SK-N-SH treated with all-trans-retinoic acid at 6 μM for 48 hours (cell line): ENCODE measurements at regions not wholly inside any gene's neighbourhood (a gene's known extent, or its start where the extent isn't known, plus 50 kb on each side); places are given as distances from the start of the nearest gene placed in this dataset.

Experiments used
- ATAC-seq: fragments of 200-7000 bp; cut with Tn5 transposase; 3 replicates; pipeline ENCODE4 v1.9.1; 2020; ENCODE audit warnings: mild to moderate bottlenecking, moderate library complexity
- ARNTL ChIP-seq: fragments of 450-650 bp; formaldehyde crosslinking; IDR thresholded peaks from 2 replicates; pipeline ENCODE4 v1.5.0; 2020; ENCODE audit warnings: low read depth, mild to moderate bottlenecking, moderate library complexity, borderline replicate concordance
- BACH2 ChIP-seq: fragments of 250-450 bp; sonication (Bioruptor Pico); IDR thresholded peaks from 2 replicates; pipeline ENCODE4 v1.9.0; 2021; ENCODE audit warnings: mild to moderate bottlenecking, borderline replicate concordance
- CREB5 ChIP-seq: fragments of 250-450 bp; sonication (Bioruptor Pico); IDR thresholded peaks from 2 replicates; pipeline ENCODE4 v1.5.1; 2020; ENCODE audit warnings: low read depth, mild to moderate bottlenecking, moderate library complexity
- CSDC2 ChIP-seq: fragments of 250-450 bp; sonication (Bioruptor Pico); IDR thresholded peaks from 2 replicates; pipeline ENCODE4 v1.5.0; 2020; ENCODE audit warnings: mild to moderate bottlenecking, moderate library complexity
- CSRNP3 ChIP-seq: fragments of 250-450 bp; sonication (Bioruptor Pico); IDR thresholded peaks from 2 replicates; pipeline ENCODE4 v1.5.1; 2021; ENCODE audit warnings: mild to moderate bottlenecking, moderate library complexity
- GLIS3 ChIP-seq: fragments of 250-450 bp; sonication (Bioruptor Pico); IDR thresholded peaks from 2 replicates; pipeline ENCODE4 v1.5.0; 2020; ENCODE audit warnings: mild to moderate bottlenecking, moderate library complexity
- ISL1 ChIP-seq: fragments of 250-450 bp; sonication (Bioruptor Pico); IDR thresholded peaks from 2 replicates; pipeline ENCODE4 v2.1.2; 2022; ENCODE audit warnings: mild to moderate bottlenecking, moderate library complexity
- OSR1 ChIP-seq: fragments of 250-450 bp; sonication (Bioruptor Pico); IDR thresholded peaks from 2 replicates; pipeline ENCODE4 v1.8.0; 2022; ENCODE audit warnings: moderate library complexity, mild to moderate bottlenecking, inconsistent platforms
- PATZ1 ChIP-seq: fragments of 250-450 bp; sonication (Bioruptor Pico); IDR thresholded peaks from 2 replicates; pipeline ENCODE4 v1.8.0; 2020; ENCODE audit warnings: mild to moderate bottlenecking, moderate library complexity, borderline replicate concordance
- POU6F1 ChIP-seq: fragments of 250-450 bp; sonication (Bioruptor Pico); IDR thresholded peaks from 2 replicates; pipeline ENCODE4 v1.8.0; 2021; ENCODE audit warnings: low read depth, mild to moderate bottlenecking, moderate library complexity, borderline replicate concordance
- PPARA ChIP-seq: fragments of 250-450 bp; sonication (Bioruptor Pico); IDR thresholded peaks from 2 replicates; pipeline ENCODE4 v1.5.0; 2020; ENCODE audit warnings: mild to moderate bottlenecking, borderline replicate concordance
- RARB ChIP-seq: fragments of 250-450 bp; sonication (Bioruptor Pico); IDR thresholded peaks from 2 replicates; pipeline ENCODE4 v1.8.0; 2021; ENCODE audit warnings: mild to moderate bottlenecking, moderate library complexity
- SNAI2 ChIP-seq: fragments of 250-450 bp; sonication (Bioruptor Pico); IDR thresholded peaks from 2 replicates; pipeline ENCODE4 v1.5.0; 2020; ENCODE audit warnings: mild to moderate bottlenecking, moderate library complexity
- TCF4 ChIP-seq: fragments of 250-450 bp; sonication (Bioruptor Pico); IDR thresholded peaks from 2 replicates; pipeline ENCODE4 v1.8.0; 2021; ENCODE audit warnings: mild to moderate bottlenecking, moderate library complexity, borderline replicate concordance
- TOX ChIP-seq: fragments of 250-450 bp; sonication (Bioruptor Pico); IDR thresholded peaks from 2 replicates; pipeline ENCODE4 v1.8.0; 2021; ENCODE audit warnings: mild to moderate bottlenecking, moderate library complexity, borderline replicate concordance
- ZC3H10 ChIP-seq: fragments of 250-450 bp; sonication (Bioruptor Pico); IDR thresholded peaks from 2 replicates; pipeline ENCODE4 v1.5.1; 2021; ENCODE audit warnings: mild to moderate bottlenecking, moderate library complexity
- ZFP3 ChIP-seq: fragments of 250-450 bp; sonication (Bioruptor Pico); IDR thresholded peaks from 2 replicates; pipeline ENCODE4 v1.5.0; 2020; ENCODE audit warnings: mild to moderate bottlenecking, moderate library complexity
- ZFP30 ChIP-seq: fragments of 450-650 bp; formaldehyde crosslinking; IDR thresholded peaks from 2 replicates; pipeline ENCODE4 v1.5.0; 2022; ENCODE audit warnings: mild to moderate bottlenecking, moderate library complexity
- ZNF565 ChIP-seq: fragments of 450-650 bp; formaldehyde crosslinking; conservative IDR thresholded peaks from 2 replicates; pipeline ENCODE4 v1.5.0; 2020; ENCODE audit warnings: low read depth, mild to moderate bottlenecking, moderate library complexity
- ZNF70 ChIP-seq: fragments of 450-650 bp; formaldehyde crosslinking; IDR thresholded peaks from 2 replicates; pipeline ENCODE4 v1.5.0; 2020; ENCODE audit warnings: mild to moderate bottlenecking, moderate library complexity
- ZNF8 ChIP-seq: fragments of 450-650 bp; formaldehyde crosslinking; IDR thresholded peaks from 2 replicates; pipeline ENCODE4 v1.5.0; 2020; ENCODE audit warnings: mild to moderate bottlenecking, moderate library complexity

- TF ChIP-seq OSR1 (CRISPR knock-in tag) (no peak), ZC3H10 (CRISPR knock-in tag) (no peak), ZFP3 (CRISPR knock-in tag) (no peak), ZNF8 (CRISPR knock-in tag) (no peak), GLIS3 (CRISPR knock-in tag) (no peak), CSRNP3 (CRISPR knock-in tag) (no peak), ZFP30 (CRISPR knock-in tag) (no peak)
- no peak for ATAC-seq
These were observed 59.8 kb upstream of the BCL11B start for GRCh38 chr14:99331811-99332210.

GRCh38 chr14:99330316-99331240 lies 58.6 kb upstream of the BCL11B start:
- ATAC-seq: no peak
- TF ChIP-seq PATZ1 (no peak), TOX (CRISPR knock-in tag) (no peak), POU6F1 (CRISPR knock-in tag) (no peak), TCF4 (CRISPR knock-in tag) (no peak), BACH2 (CRISPR knock-in tag) (no peak), ISL1 (CRISPR knock-in tag) (no peak), CSDC2 (no peak), ZNF70 (CRISPR knock-in tag) (no peak)

- ATAC-seq: no peak
- TF ChIP-seq ARNTL: no peak
- TF ChIP-seq GLIS3 (CRISPR knock-in tag): no peak
- TF ChIP-seq ZFP30 (CRISPR knock-in tag): no peak
- TF ChIP-seq SNAI2 (CRISPR knock-in tag): no peak
- TF ChIP-seq PPARA: no peak
- TF ChIP-seq RARB (CRISPR knock-in tag): no peak
- TF ChIP-seq PATZ1: no peak
- TF ChIP-seq TOX (CRISPR knock-in tag): no peak
- TF ChIP-seq, all 23 proteins: peak for 0
These were observed 57.8 kb upstream of the BCL11B start for GRCh38 chr14:99329711-99330315.

- peak; percentile 29; the same call in 1 of the 3 replicates for ATAC-seq
- TF ChIP-seq ZNF565: no peak
- TF ChIP-seq ZFP30 (CRISPR knock-in tag): no peak
- no peak for TF ChIP-seq CSRNP3 (CRISPR knock-in tag)
- TF ChIP-seq SNAI2 (CRISPR knock-in tag): no peak
- no peak for TF ChIP-seq POU6F1 (CRISPR knock-in tag)
- TF ChIP-seq ZNF70 (CRISPR knock-in tag): no peak
- TF ChIP-seq ISL1 (CRISPR knock-in tag): no peak
- no peak for TF ChIP-seq CREB5
- no peak for TF ChIP-seq RARB (CRISPR knock-in tag)
- TF ChIP-seq ZNF8 (CRISPR knock-in tag): no peak
- TF ChIP-seq, all 23 proteins: peak for 0
These were observed 55.7 kb upstream of the BCL11B start for GRCh38 chr14:99327458-99328250.
